Pancreas (tissue), 10 donors: ENCODE measurements at regions not wholly inside any gene's neighbourhood (a gene's known extent, or its start where the extent isn't known, plus 50 kb on each side); places are given as distances from the start of the nearest gene placed in this dataset.

ENCODE experiments used
- ATAC-seq, 4 donors: fragments of 200-7000 bp; cut with Tn5 transposase; one replicate each; pipeline versions ENCODE4 v1.8.0 to v1.9.1; 2020; ENCODE audit warnings: mild to moderate bottlenecking in 4 of 4, moderate library complexity in 4 of 4
- DNase-seq, 6 donors: peaks; one replicate each; pipeline ENCODE4 v3.0.0-alpha.2; 2020
- FAIRE-seq: peaks from 2 replicates; lab custom pipeline; 2012; peaks lifted over from hg19 to GRCh38; lab: Jason Lieb, UNC
- H3K27ac ChIP-seq, 4 donors: fragments of 200-600 bp; sonication (generic); 1 replicate in 3 of 4; 2 replicates in 1 of 4; pipeline versions ENCODE4 v1.5.0 to v1.8.0; 2020
- H3K27me3 ChIP-seq, 4 donors: fragments of 200-600 bp; one replicate each; pipeline ENCODE4 v1.8.0; 2021
- H3K36me3 ChIP-seq, 3 donors: fragments of 200-600 bp; sonication (generic) in 1 of 3; one replicate each; pipeline versions ENCODE4 v1.5.0 to v1.8.0; 2020 to 2021
- H3K4me1 ChIP-seq, 3 donors: fragments of 200-600 bp; one replicate each; pipeline ENCODE4 v1.8.0; 2021
- H3K4me3 ChIP-seq, 4 donors: fragments of 200-600 bp; sonication (generic) in 2 of 4; one replicate each; pipeline versions ENCODE4 v1.5.0 to v1.8.0; 2020 to 2021
- H3K9me3 ChIP-seq, 4 donors: fragments of 200-600 bp; one replicate each; pipeline ENCODE4 v1.8.0; 2021
- WGBS, 2 donors: extraction: QIAGEN DNeasy Blood & Tissue Kit; methylation state at CpG; one replicate each; pipeline ENCODE4 v1.1.7; 2013; 5-methylcytosine and 5-hydroxymethylcytosine counted together
- intact Hi-C, 3 donors: fragments of 100-400 bp; cut with DNase I; formaldehyde crosslinking; loops; one replicate each; pipeline versions ENCODE4 v1.11.1 to v1.14.2; 2022
- TF ChIP-seq, protein P1 (sequence below), 4 donors: fragments of 200-600 bp; sonication (generic) in 3 of 4; IDR thresholded peaks; one replicate each; pipeline versions ENCODE4 v1.5.0 to v1.8.0; 2021; ENCODE audit warnings: antibody characterized with exemption in 4 of 4
- donor health status: healthy with polysubstance abuse.
- donor health status: DM: no; HTN: no; CAD: no; lungs with moderate emphysema.
- donor health status: DM: no; HTN: no; CAD: no.
- donor health status: control.
- donor health status: control.
- donor health status: Bipolar disorder and iron deficiency.
- donor health status: DM: yes; HTN: yes; CAD: no.
- donor health status: DM: no; HTN: no; CAD: no.
- donor health status: DM: no; HTN: no; CAD: no.
- donor health status: DM: yes; HTN: yes; CAD: no.

DNA sequence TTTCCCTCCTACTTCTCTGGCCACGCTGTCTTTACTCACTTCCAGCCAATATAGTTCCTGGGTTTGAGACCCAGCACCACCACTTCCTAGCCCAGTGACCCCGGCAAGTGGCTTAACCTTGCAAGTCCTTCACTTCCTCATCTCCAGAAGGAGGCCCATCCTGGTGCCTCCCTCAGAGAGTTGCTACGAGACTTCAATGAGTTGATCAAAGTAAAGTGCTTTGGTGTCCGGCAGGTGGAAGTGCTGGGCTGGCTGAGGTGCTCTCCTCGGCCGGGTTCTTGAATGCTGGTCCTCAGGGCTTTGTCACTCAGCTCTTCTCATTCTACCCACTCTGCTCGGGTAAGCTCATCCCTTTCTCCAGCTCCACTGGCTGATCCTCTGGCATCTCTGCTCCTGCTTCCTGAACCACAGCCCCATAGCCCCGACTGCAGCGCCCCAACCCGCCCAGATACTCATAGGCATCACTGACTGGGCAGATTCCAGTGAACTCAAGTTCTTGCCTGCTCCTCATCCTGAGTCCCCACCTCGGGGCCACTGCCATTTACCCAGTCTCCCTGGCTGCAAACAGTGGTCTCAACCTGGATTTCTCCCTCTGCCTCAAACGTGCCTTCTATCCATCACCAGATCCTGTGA is 75.8 kb upstream of the WNT4 start:
- DNase-seq (peak in 1 of 6 donors; percentile 32), ATAC-seq (no peak), FAIRE-seq (no peak)
- Histone ChIP-seq H3K27ac (no peak overlapping the region), H3K9me3 (no peaks in the 10 kb centered on the region), H3K36me3 (no peaks in the 10 kb centered on the region), H3K4me3 (no peak overlapping the region), H3K27me3 (no peaks in the 10 kb centered on the region), H3K4me1 (no peaks in the 10 kb centered on the region)
- intact Hi-C loops: no loop called here
- TF ChIP-seq, protein P1, sequence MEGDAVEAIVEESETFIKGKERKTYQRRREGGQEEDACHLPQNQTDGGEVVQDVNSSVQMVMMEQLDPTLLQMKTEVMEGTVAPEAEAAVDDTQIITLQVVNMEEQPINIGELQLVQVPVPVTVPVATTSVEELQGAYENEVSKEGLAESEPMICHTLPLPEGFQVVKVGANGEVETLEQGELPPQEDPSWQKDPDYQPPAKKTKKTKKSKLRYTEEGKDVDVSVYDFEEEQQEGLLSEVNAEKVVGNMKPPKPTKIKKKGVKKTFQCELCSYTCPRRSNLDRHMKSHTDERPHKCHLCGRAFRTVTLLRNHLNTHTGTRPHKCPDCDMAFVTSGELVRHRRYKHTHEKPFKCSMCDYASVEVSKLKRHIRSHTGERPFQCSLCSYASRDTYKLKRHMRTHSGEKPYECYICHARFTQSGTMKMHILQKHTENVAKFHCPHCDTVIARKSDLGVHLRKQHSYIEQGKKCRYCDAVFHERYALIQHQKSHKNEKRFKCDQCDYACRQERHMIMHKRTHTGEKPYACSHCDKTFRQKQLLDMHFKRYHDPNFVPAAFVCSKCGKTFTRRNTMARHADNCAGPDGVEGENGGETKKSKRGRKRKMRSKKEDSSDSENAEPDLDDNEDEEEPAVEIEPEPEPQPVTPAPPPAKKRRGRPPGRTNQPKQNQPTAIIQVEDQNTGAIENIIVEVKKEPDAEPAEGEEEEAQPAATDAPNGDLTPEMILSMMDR (IDR thresholded peaks at IDR 0.05): no peak
- 84 to 89% methylated on average over 12 of the region's 12 CpGs for WGBS, 2 donors

DNA sequence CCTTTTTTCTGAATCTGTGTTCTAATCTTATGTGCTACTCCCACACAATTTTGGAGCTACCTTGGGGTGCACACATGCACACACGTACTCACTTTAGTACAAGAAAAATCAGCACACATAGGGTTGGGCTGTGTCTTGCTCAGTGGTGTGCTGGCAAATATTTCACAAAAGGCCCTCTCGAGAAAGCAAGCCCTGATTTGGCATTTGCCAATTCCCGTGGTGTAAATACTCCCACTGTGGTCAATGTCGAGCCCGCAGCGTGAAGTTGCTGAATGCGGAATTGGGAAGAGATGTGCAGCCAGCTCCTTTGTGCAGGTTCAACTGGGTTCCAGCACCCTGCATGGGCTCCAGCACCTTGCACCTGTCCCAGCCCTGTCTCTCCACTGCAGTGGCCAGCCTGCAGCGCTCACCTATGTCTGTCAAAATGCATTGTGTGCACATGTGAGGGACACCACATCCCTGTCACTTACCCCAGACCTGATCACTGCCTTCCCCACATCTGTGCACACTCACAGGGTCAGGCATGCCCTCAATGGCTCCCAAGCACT is 78.4 kb upstream of the WNT4 start:
- H3K4me3 ChIP-seq: no peak overlapping the region
- no peaks in the 10 kb centered on the region for H3K36me3 ChIP-seq
- peak in 1 of 6 donors; percentile 29 for DNase-seq
- intact Hi-C loops: no loop called here
- ATAC-seq: no peak
- no peaks in the 10 kb centered on the region for H3K9me3 ChIP-seq
- FAIRE-seq: no peak
- TF ChIP-seq, protein P1 (IDR thresholded peaks at IDR 0.05): no peak
- no peaks in the 10 kb centered on the region for H3K4me1 ChIP-seq
- 79 to 91% methylated on average over 8 of the region's 8 CpGs for WGBS, 2 donors
- H3K27ac ChIP-seq: no peak overlapping the region
- H3K27me3 ChIP-seq: no peaks in the 10 kb centered on the region

DNA sequence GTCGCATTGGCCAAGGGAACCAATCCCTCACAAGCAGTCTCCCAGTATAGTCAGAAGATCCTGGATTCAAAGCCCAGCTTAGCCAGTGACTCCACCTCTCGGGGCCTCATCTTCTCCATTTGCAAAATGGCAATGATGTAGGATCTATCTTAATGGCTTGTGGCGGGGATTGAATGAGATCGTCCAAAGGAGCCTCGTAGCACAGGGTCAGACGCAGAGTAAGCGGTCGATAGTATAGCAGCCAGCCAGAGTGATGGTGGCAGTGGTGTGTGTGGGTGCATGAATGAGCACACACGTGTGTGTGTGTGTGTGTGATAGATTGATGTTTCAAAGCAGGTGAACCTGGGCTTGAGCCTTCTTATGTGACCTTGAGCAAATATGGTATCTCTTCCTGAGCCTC is 79.8 kb upstream of the WNT4 start:
- FAIRE-seq: no peak
- 77 to 83% methylated on average over 9 of the region's 9 CpGs for WGBS, 2 donors

DNA sequence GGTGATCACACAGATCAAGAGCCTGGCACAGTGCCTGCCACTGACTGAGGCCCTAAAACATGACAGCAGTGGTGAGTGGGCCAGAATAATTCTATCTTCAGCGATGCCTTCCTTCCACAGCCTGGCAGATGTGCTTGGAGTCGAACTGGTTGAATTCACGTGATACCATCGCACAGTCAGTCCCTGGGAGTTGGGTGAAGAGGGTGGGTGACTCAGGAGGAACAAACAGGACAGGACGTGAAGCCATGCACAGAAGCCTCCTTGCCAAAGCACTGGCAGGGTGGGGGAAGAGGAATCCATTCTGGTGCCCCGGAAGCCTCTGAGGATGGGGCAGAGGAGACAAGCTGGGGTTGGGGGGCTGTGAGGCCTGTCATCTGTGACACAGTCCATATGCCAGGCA is 80.3 kb upstream of the WNT4 start:
- Histone ChIP-seq H3K9me3 (no peaks in the 10 kb centered on the region), H3K4me3 (no peak overlapping the region), H3K4me1 (no peaks in the 10 kb centered on the region), H3K36me3 (no peaks in the 10 kb centered on the region), H3K27me3 (no peaks in the 10 kb centered on the region), H3K27ac (no peak overlapping the region)
- WGBS, 2 donors: 84 to 89% methylated on average over 6 of the region's 6 CpGs
- DNase-seq: peak in 1 of 6 donors; percentile 30
- no peak for ATAC-seq
- TF ChIP-seq, protein P1 (IDR thresholded peaks at IDR 0.05): no peak
- FAIRE-seq: no peak
- intact Hi-C loops: no loop called here

More for the DNA sequence above, 79.8 kb upstream of the WNT4 start:
- Histone ChIP-seq H3K4me3 (no peak overlapping the region), H3K27ac (no peak overlapping the region), H3K27me3 (no peaks in the 10 kb centered on the region), H3K36me3 (no peaks in the 10 kb centered on the region), H3K9me3 (no peaks in the 10 kb centered on the region), H3K4me1 (no peaks in the 10 kb centered on the region)
- ATAC-seq (no peak), DNase-seq (peak in 1 of 6 donors; percentile 16)
- TF ChIP-seq, protein P1 (IDR thresholded peaks at IDR 0.05): no peak
- intact Hi-C loops: no loop called here

DNA sequence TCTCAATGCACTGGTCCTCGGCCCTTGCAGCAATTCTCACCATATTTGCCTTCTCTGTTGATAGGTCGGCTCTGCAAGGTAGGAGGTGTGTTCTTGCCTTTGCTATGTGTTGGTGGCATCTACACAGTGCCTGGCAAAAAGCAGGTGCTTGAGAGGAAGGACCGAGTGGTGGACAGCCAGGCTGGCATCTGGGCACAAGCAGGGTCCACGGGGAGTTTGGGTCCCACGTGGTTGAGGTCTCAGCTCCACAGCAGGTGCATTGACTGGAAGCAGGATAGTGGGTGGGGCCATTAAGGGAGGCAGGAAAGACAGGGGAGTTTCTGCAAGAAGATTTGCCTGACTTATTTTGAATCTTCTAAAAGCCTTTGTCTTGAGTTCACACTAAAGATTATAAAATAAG is 81.2 kb upstream of the WNT4 start:
- DNase-seq: peak in 1 of 6 donors; percentile 24
- FAIRE-seq: no peak
- 71 to 75% methylated on average over 5 of the region's 5 CpGs for WGBS, 2 donors

More for the DNA sequence above, 81.2 kb upstream of the WNT4 start:
- Histone ChIP-seq H3K27me3 (no peaks in the 10 kb centered on the region), H3K36me3 (no peaks in the 10 kb centered on the region), H3K27ac (no peak overlapping the region), H3K9me3 (no peaks in the 10 kb centered on the region), H3K4me1 (peaks cover 0 to 5% (median 0%) of the 10 kb centered on the region in 3 donors), H3K4me3 (no peak overlapping the region)
- intact Hi-C loops: no loop called here
- no peak for ATAC-seq
- TF ChIP-seq, protein P1 (IDR thresholded peaks at IDR 0.05): no peak
